HL-60 (cell line): ENCODE measurements at regions not wholly inside any gene's neighbourhood (a gene's known extent, or its start where the extent isn't known, plus 50 kb on each side); places are given as distances from the start of the nearest gene placed in this dataset.
"Not testable (repeated sequence)": the region's sequence is repeated elsewhere in the genome, so short reads cannot be mapped to it uniquely, and the experiment has no call there.

ENCODE experiments used
- DNase-seq, 2 experiments: peaks; one replicate each; pipeline ENCODE4 v3.0.0-alpha.2; 2010 to 2020; ENCODE audit warnings: low read depth in 1 of 2, low spot score in 1 of 2
- H3K27ac ChIP-seq: fragments of 250-450 bp; sonication (Bioruptor Pico); replicated peaks from 2 replicates; pipeline ENCODE4 v1.5.1; 2020; ENCODE audit warnings: mild to moderate bottlenecking, moderate library complexity
- H3K27me3 ChIP-seq: fragments of 250-450 bp; sonication (Bioruptor Pico); 2 replicates; pipeline ENCODE4 v1.5.1; 2021; ENCODE audit warnings: mild to moderate bottlenecking, moderate library complexity; ENCODE audit not compliant: insufficient read depth, poor library complexity, severe bottlenecking
- H3K4me3 ChIP-seq: replicated peaks from 2 replicates; pipeline ENCODE4 v1.5.1; 2011; ENCODE audit warnings: mild to moderate bottlenecking, control low read depth, low read length; ENCODE audit not compliant: insufficient read depth
- GABPA ChIP-seq: IDR thresholded peaks from 2 replicates; pipeline ENCODE4 v1.6.1; 2012; ENCODE audit warnings: low read depth
- POLR2AphosphoS5 ChIP-seq: IDR thresholded peaks from 2 replicates; pipeline ENCODE4 v1.6.1; 2012; ENCODE audit warnings: low read depth
- REST ChIP-seq: IDR thresholded peaks from 2 replicates; pipeline ENCODE4 v1.6.1; 2012; ENCODE audit warnings: low read depth; ENCODE audit not compliant: insufficient replicate concordance
- SPI1 ChIP-seq: IDR thresholded peaks from 2 replicates; pipeline ENCODE4 v1.6.1; 2012; ENCODE audit warnings: low read depth, mild to moderate bottlenecking, borderline replicate concordance
- TF ChIP-seq, protein P1 (sequence below): IDR thresholded peaks from one replicate; pipeline ENCODE4 v1.5.1; 2011; ENCODE audit warnings: low read length, control low read depth, inconsistent platforms; ENCODE audit not compliant: insufficient read depth

GRCh38 chr5:40346901-40347300 is 332.8 kb upstream of the PTGER4 start:
- Histone ChIP-seq H3K4me3 (no peak overlapping the region), H3K27ac (no peak overlapping the region), H3K27me3 (no peaks in the 10 kb centered on the region)
- no peak for DNase-seq
- TF ChIP-seq GABPA: no peak
- TF ChIP-seq POLR2AphosphoS5: no peak
- no peak for TF ChIP-seq SPI1
- no peak for TF ChIP-seq REST
- TF ChIP-seq, protein P1, sequence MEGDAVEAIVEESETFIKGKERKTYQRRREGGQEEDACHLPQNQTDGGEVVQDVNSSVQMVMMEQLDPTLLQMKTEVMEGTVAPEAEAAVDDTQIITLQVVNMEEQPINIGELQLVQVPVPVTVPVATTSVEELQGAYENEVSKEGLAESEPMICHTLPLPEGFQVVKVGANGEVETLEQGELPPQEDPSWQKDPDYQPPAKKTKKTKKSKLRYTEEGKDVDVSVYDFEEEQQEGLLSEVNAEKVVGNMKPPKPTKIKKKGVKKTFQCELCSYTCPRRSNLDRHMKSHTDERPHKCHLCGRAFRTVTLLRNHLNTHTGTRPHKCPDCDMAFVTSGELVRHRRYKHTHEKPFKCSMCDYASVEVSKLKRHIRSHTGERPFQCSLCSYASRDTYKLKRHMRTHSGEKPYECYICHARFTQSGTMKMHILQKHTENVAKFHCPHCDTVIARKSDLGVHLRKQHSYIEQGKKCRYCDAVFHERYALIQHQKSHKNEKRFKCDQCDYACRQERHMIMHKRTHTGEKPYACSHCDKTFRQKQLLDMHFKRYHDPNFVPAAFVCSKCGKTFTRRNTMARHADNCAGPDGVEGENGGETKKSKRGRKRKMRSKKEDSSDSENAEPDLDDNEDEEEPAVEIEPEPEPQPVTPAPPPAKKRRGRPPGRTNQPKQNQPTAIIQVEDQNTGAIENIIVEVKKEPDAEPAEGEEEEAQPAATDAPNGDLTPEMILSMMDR: no peak

DNA sequence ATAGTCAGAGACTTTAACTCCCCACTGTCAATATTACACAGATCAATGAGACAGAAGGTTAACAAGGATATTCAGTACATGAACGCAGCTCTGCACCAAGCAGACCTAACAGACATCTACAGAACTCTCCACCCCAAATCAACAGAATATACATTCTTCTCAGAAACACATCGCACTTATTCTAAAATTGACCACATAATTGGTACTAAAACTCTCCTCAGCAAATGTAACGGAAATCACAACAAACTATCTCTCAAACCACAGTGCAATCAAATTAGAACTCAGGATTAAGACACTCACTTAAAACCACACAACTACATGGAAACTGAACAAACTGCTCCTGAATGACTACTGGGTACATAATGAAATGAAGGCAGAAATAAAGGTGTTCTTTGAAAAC is 341.3 kb upstream of the PTGER4 start:
- H3K4me3 ChIP-seq, DNase-seq, H3K27me3 ChIP-seq, H3K27ac ChIP-seq: not testable (repeated sequence)

- H3K4me3 ChIP-seq: no peak overlapping the region
- no peak for DNase-seq
- TF ChIP-seq SPI1: no peak
- TF ChIP-seq, protein P1: no peak
- no peak for TF ChIP-seq GABPA
- H3K27me3 ChIP-seq: no peaks in the 10 kb centered on the region
- H3K27ac ChIP-seq: no peak overlapping the region
These were observed 345.5 kb upstream of the PTGER4 start for GRCh38 chr5:40334242-40334635.

DNA sequence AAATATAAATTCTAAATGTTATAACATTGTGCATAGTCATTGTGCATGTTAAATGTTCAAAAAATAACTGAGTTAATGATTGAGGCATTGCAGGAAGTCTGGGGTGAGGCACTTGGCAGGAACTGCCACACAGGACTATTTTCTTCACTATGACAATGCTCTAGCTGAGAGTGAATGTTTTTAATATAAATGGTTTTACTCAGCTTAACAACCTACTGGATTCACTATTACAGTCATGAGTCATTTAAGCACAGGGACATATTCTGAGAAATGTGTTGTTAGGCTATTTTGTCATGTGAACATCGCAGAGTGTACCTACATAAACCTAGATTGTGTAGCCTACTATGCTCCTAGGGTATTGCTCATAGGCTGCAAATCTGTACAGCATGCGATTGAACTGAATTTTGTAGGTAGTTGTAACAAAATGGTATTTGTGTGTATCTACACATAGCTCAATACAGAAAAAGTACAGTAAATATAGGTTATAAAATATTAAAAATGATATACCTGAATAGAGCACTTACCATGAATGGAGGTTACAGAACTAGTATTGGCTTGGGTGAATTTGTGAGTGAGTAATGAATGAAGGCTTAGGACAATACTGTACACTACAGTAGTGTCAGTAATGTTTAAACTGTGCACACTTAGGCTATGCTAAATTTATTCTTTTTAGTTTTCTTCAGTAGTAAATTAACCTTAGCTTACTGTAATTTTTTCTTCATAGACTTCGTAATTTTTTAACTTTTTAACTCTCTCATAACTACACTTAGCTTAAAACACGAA is 346.1 kb upstream of the PTGER4 start:
- TF ChIP-seq REST: no peak
- no peak for TF ChIP-seq POLR2AphosphoS5
- TF ChIP-seq, protein P1: no peak
- no peak for TF ChIP-seq SPI1
- TF ChIP-seq GABPA: no peak
- Histone ChIP-seq H3K4me3 (no peak overlapping the region), H3K27ac (no peak overlapping the region), H3K27me3 (no peaks in the 10 kb centered on the region)
- DNase-seq: no peak
